A673 (cell line): ENCODE measurements at regions not wholly inside any gene's neighbourhood (a gene's known extent, or its start where the extent isn't known, plus 50 kb on each side); places are given as distances from the start of the nearest gene placed in this dataset.
"Not testable (repeated sequence)": the region's sequence is repeated elsewhere in the genome, so short reads cannot be mapped to it uniquely, and the experiment has no call there.

Source experiments
- BruUV-seq: library from RNA; stranded (reverse); fragments of 400-500 nt; replicated peaks from 2 replicates; lab custom pipeline; 2021; lab: Mats Ljungman, UMichigan
- CTCF ChIA-PET: fragments of 300-600 bp; sonication (Branson Sonifier 250); formaldehyde crosslinking; loops from one replicate; lab custom pipeline; 2022; ENCODE audit warnings: antibody characterized with exemption; lab: Charles Lee
- POLR2A ChIA-PET: fragments of 300-600 bp; sonication (Branson Sonifier 250); formaldehyde crosslinking; loops from one replicate; lab custom pipeline; 2022; ENCODE audit warnings: antibody characterized with exemption; ENCODE audit not compliant: low non-redundant PET; lab: Charles Lee
- DNase-seq: peaks from one replicate; pipeline ENCODE4 v3.0.0-alpha.2; 2015; ENCODE audit warnings: low spot score
- H3K27ac ChIP-seq: fragments of 200-600 bp; sonication (generic); 2 replicates; pipeline ENCODE4 v1.5.1; 2016; ENCODE audit warnings: mixed run types, low read depth, mild to moderate bottlenecking, mixed read lengths, antibody characterized with exemption, low read length; ENCODE audit not compliant: poor library complexity, severe bottlenecking
- H3K27me3 ChIP-seq: fragments of 200-600 bp; sonication (generic); replicated peaks from 2 replicates; pipeline ENCODE4 v1.6.1; 2017; ENCODE audit warnings: mixed run types, low read depth, mild to moderate bottlenecking, mixed read lengths, antibody characterized with exemption, low read length; ENCODE audit not compliant: insufficient read depth, poor library complexity
- H3K36me3 ChIP-seq: fragments of 200-600 bp; sonication (generic); 2 replicates; pipeline ENCODE4 v1.6.1; 2016; ENCODE audit warnings: mixed run types, mild to moderate bottlenecking, mixed read lengths, antibody characterized with exemption, low read length; ENCODE audit not compliant: insufficient read depth, poor library complexity, severe bottlenecking
- H3K4me1 ChIP-seq: fragments of 200-600 bp; sonication (generic); 2 replicates; pipeline ENCODE4 v1.6.1; 2017; ENCODE audit warnings: mixed run types, mild to moderate bottlenecking, mixed read lengths, antibody characterized with exemption, low read length; ENCODE audit not compliant: insufficient read depth, poor library complexity, severe bottlenecking
- H3K4me3 ChIP-seq: fragments of 200-600 bp; sonication (generic); 2 replicates; pipeline ENCODE4 v1.5.1; 2016; ENCODE audit warnings: low read depth, mixed run types, mild to moderate bottlenecking, mixed read lengths, low read length; ENCODE audit not compliant: poor library complexity, severe bottlenecking
- H3K9me3 ChIP-seq: fragments of 200-600 bp; sonication (generic); 2 replicates; pipeline ENCODE4 v1.6.1; 2016; ENCODE audit warnings: mixed run types, low read depth, mild to moderate bottlenecking, mixed read lengths, antibody characterized with exemption, low read length; ENCODE audit not compliant: poor library complexity, severe bottlenecking
- EZH2 ChIP-seq: fragments of 200-600 bp; sonication (generic); IDR thresholded peaks from 2 replicates; pipeline ENCODE4 v1.6.1; 2017; ENCODE audit warnings: borderline replicate concordance, low read depth, mild to moderate bottlenecking, mixed read lengths, antibody characterized with exemption, low read length; ENCODE audit not compliant: poor library complexity, severe bottlenecking
- intact Hi-C: fragments of 100-400 bp; cut with micrococcal nuclease; formaldehyde crosslinking; loops from one replicate; pipeline ENCODE4 v1.10.0; 2022; ENCODE audit not compliant: unreplicated experiment
- TF ChIP-seq, protein P1 (sequence below): fragments of 300-800, 200-600 bp; sonication (generic); conservative IDR thresholded peaks from 2 replicates; pipeline ENCODE4 v1.5.1; 2017; ENCODE audit warnings: low read depth, mild to moderate bottlenecking, antibody characterized with exemption, low read length, moderate library complexity, mixed read lengths

DNA sequence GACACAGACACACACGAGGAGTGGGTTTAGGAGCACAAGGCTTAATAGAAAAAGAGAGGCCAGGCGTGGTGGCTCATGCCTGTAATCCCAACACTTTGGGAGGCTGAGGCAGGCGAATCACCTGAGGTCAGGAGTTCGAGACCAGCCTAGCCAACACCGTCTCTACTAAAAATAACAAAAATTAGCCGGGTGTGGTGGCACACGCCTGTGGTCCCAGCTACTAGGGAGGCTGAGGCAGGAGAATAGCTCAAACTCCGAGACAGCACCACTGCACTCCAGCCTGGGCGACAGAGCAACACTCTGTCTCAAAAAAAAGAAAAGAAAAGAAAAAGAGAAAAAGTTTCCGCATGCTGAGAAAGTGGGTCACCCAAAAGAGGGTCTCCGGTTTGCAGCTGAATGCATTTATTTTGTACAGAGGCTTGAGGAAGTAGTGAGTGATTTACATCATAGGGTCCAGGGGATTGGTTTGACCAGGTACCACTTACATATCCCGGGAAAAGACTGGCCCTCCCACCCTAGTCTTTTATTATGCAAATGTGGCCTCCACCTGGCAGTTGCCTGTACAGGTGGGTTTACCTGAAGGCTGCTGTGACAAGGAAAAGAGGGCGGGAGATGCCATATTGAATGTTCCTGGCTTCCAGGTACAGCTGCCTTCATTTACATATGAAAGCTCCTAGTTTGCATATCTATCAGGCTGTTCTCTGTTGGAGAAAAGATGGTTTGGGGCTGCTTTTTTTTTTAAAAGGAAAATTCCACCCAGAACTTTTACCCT lies 366.2 kb upstream of the GRAMD2B start:
- POLR2A ChIA-PET: no interaction called here
- Histone ChIP-seq H3K9me3 (no peaks in the 10 kb centered on the region), H3K4me1 (no peaks in the 10 kb centered on the region), H3K4me3 (no peak overlapping the region), H3K27ac (no peak overlapping the region), H3K36me3 (no peaks in the 10 kb centered on the region), H3K27me3 (peaks cover 6% of the 10 kb centered on the region)
- BruUV-seq: no TSS peak
- CTCF ChIA-PET: no interaction called here
- intact Hi-C loops: no loop called here
- DNase-seq: no peak
- TF ChIP-seq, protein P1, sequence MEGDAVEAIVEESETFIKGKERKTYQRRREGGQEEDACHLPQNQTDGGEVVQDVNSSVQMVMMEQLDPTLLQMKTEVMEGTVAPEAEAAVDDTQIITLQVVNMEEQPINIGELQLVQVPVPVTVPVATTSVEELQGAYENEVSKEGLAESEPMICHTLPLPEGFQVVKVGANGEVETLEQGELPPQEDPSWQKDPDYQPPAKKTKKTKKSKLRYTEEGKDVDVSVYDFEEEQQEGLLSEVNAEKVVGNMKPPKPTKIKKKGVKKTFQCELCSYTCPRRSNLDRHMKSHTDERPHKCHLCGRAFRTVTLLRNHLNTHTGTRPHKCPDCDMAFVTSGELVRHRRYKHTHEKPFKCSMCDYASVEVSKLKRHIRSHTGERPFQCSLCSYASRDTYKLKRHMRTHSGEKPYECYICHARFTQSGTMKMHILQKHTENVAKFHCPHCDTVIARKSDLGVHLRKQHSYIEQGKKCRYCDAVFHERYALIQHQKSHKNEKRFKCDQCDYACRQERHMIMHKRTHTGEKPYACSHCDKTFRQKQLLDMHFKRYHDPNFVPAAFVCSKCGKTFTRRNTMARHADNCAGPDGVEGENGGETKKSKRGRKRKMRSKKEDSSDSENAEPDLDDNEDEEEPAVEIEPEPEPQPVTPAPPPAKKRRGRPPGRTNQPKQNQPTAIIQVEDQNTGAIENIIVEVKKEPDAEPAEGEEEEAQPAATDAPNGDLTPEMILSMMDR: no peak
- TF ChIP-seq EZH2: no peak

DNA sequence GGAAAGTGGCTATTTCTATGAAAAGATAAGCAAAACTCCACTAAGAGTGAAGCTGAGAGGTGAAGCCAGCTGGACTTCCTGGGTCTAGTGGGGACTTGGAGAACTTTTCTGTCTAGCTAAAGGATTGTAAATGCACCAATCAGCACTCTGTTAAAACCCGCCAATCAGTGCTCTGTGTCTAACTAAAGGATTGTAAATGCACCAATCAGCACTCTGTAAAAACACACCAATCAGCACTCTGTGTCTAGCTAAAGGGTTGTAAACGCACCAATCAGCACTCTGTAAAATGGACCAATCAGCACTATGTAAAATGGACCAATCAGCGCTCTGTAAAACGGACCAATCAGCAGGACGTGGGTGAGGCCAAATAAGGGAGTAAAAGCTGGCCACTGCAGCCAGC lies 364.8 kb upstream of the GRAMD2B start:
- H3K4me3 ChIP-seq, H3K4me1 ChIP-seq, H3K27ac ChIP-seq, POLR2A ChIA-PET, BruUV-seq, H3K36me3 ChIP-seq, DNase-seq, H3K27me3 ChIP-seq, CTCF ChIA-PET, H3K9me3 ChIP-seq, intact Hi-C loops: not testable (repeated sequence)

DNA sequence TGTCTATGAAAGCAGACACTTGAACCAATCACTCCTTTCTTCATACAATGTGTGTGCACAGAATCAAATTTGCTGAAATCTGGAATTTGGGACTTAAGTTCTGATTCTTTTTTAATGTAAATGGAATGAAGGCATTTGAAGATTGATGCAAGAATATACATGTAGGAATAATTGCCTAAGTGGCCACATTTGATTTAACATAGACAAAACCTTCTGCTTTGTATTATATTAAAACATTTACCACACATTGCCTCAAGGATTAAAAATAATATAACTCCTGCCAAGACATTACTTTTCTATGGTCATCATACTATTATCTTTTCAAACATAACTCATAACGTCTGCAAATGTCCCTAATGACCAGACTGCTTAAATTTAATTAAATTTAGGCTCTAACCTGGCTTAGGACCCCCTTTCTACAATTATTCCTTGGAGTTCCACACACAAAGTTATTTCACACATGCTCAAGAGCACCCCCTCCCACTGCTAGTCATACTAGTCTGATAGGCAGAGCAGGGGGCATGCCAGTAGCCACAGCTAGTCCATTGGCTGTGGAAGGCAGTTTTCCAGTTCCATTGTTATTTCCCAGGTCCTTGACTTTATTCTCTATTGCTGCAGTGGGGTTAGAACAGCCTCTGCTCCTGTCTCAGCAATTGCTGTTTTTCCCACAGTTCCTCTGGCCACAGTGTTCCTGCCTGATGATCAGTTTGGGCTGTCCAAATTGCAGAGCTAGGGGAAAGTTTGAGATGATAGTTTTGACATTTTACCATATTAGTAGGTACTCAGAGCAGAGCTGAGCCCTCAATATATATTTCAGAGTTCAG lies 360.6 kb upstream of the GRAMD2B start:
- DNase-seq: no peak
- Histone ChIP-seq H3K27me3 (no peaks in the 10 kb centered on the region), H3K36me3 (no peaks in the 10 kb centered on the region), H3K27ac (no peak overlapping the region), H3K9me3 (no peaks in the 10 kb centered on the region), H3K4me3 (no peak overlapping the region), H3K4me1 (no peaks in the 10 kb centered on the region)
- intact Hi-C loops: no loop called here
- ChIA-PET CTCF (no interaction called here), POLR2A (no interaction called here)
- no TSS peak for BruUV-seq
- no peak for TF ChIP-seq EZH2
- TF ChIP-seq, protein P1: no peak
